Stimulated activated naive CD4-positive, alpha-beta T cell (primary cell): ENCODE measurements at regions not wholly inside any gene's neighbourhood (a gene's known extent, or its start where the extent isn't known, plus 50 kb on each side); places are given as distances from the start of the nearest gene placed in this dataset.

Experiments used
- DNase-seq, 6 experiments: peaks; one replicate each; lab custom pipeline; 2025; lab: John Stamatoyannopoulos, UW

- no peak for DNase-seq
These were observed 51.3 kb downstream of the BLTP1 start for GRCh38 chr4:122203407-122203806.

GRCh38 chr4:122205687-122206086 lies 53.6 kb downstream of the BLTP1 start:
- no peak for DNase-seq

GRCh38 chr4:122212880-122213279 lies 60.7 kb downstream of the BLTP1 start:
- DNase-seq: no peak

GRCh38 chr4:122218762-122219161 lies 66.6 kb downstream of the BLTP1 start:
- DNase-seq: peak in 1 of 6 experiments; percentile 2

- DNase-seq: no peak
These were observed 67.2 kb downstream of the BLTP1 start for GRCh38 chr4:122219356-122219755.

GRCh38 chr4:122221322-122221721 lies 69.2 kb downstream of the BLTP1 start:
- peak in 1 of 6 experiments; percentile 32 for DNase-seq

GRCh38 chr4:122224348-122224747 lies 72.2 kb downstream of the BLTP1 start:
- DNase-seq: no peak

GRCh38 chr4:122227202-122227601 lies 75.1 kb downstream of the BLTP1 start:
- DNase-seq: no peak

- no peak for DNase-seq
These were observed 77.7 kb downstream of the BLTP1 start for GRCh38 chr4:122229857-122230256.

GRCh38 chr4:122232633-122233032 lies 80.5 kb downstream of the BLTP1 start:
- no peak for DNase-seq

- DNase-seq: no peak
These were observed 82.6 kb downstream of the BLTP1 start for GRCh38 chr4:122234686-122235085.

GRCh38 chr4:122243785-122244184 lies 91.7 kb downstream of the BLTP1 start:
- no peak for DNase-seq

GRCh38 chr4:122244764-122245163 lies 92.6 kb downstream of the BLTP1 start:
- DNase-seq: no peak

- no peak for DNase-seq
These were observed 94.4 kb downstream of the BLTP1 start for GRCh38 chr4:122246551-122246950.

GRCh38 chr4:122249357-122249756 lies 97.2 kb downstream of the BLTP1 start:
- DNase-seq: no peak

GRCh38 chr4:122252584-122252983 lies 100.5 kb downstream of the BLTP1 start:
- no peak for DNase-seq

- no peak for DNase-seq
These were observed 107.7 kb downstream of the BLTP1 start for GRCh38 chr4:122259849-122260248.

- no peak for DNase-seq
These were observed 102.5 kb upstream of the ADAD1 start for GRCh38 chr4:122276359-122276758.

GRCh38 chr4:122278976-122279375 lies 99.8 kb upstream of the ADAD1 start:
- no peak for DNase-seq

- DNase-seq: no peak
These were observed 99.1 kb upstream of the ADAD1 start for GRCh38 chr4:122279670-122280069.

GRCh38 chr4:122285285-122285684 lies 93.5 kb upstream of the ADAD1 start:
- DNase-seq: no peak

- DNase-seq: no peak
These were observed 85.1 kb upstream of the ADAD1 start for GRCh38 chr4:122293374-122294365.

- DNase-seq: no peak
These were observed 81.1 kb upstream of the ADAD1 start for GRCh38 chr4:122297694-122298093.

GRCh38 chr4:122300776-122301175 lies 78.0 kb upstream of the ADAD1 start:
- no peak for DNase-seq
